HG03520 (cell line): ENCODE measurements at regions not wholly inside any gene's neighbourhood (a gene's known extent, or its start where the extent isn't known, plus 50 kb on each side); places are given as distances from the start of the nearest gene placed in this dataset.

Experiments used
- ATAC-seq: cut with Tn5 transposase; IDR thresholded peaks from one replicate; pipeline ENCODE4 v1.9.1; 2021; ENCODE audit warnings: mild to moderate bottlenecking, moderate library complexity; ENCODE audit not compliant: unreplicated experiment

GRCh38 chr6:23278180-23278532 is 708.8 kb downstream of the HDGFL1 start:
- ATAC-seq: no peak

DNA sequence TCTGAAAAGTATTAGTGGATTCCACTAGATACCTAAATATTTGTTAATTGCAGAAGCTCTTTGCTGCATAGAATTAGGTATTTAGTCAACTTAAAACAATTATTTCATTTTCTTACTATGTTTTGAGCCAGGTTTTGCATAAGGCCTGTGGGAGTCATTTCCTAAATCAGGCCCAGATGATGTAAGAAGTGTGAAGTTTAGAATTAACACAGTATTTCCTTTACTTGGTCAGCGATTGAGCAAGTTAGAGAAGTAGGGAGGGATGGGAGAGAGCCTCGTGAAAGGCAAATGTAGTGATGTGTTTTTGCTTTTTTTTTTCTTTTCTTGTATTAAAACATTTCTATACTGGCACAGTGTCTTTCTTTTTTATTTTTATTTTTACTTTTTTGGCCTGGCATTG is 711.1 kb downstream of the HDGFL1 start:
- no peak for ATAC-seq

GRCh38 chr6:23282252-23283021 is 713.1 kb downstream of the HDGFL1 start:
- ATAC-seq: no peak

GRCh38 chr6:23293653-23294052 is 724.3 kb downstream of the HDGFL1 start:
- no peak for ATAC-seq

- no peak for ATAC-seq
Observed at GRCh38 chr6:23301556-23301955, 732.2 kb downstream of the HDGFL1 start.

DNA sequence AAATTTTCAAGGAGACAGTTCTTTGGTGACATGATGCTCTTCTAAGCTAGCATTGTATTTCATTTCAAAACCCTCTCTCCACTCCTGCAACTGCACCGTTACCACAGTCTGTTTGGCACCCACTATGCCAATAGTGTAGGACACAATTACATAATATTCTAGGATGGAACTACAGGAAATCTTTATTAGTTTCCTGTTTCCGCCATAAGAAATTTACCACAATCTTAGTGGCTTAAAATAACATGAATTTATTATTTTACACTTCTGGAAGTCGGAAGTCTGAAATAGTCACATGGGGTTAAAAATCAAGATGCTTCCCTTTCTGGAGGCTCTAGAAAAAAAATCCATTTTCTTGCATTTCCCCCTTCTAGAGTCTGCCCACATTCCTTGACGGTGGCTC is 733.1 kb downstream of the HDGFL1 start:
- ATAC-seq: no peak

- no peak for ATAC-seq
Observed at GRCh38 chr6:23305325-23305943, 736.1 kb downstream of the HDGFL1 start.

- ATAC-seq: no peak
Observed at GRCh38 chr6:23306251-23306950, 737.0 kb downstream of the HDGFL1 start.

- ATAC-seq: no peak
Observed at GRCh38 chr6:23307516-23307915, 738.1 kb downstream of the HDGFL1 start.

- no peak for ATAC-seq
Observed at GRCh38 chr6:23308166-23308565, 738.8 kb downstream of the HDGFL1 start.

- ATAC-seq: no peak
Observed at GRCh38 chr6:23311211-23311610, 741.8 kb downstream of the HDGFL1 start.

DNA sequence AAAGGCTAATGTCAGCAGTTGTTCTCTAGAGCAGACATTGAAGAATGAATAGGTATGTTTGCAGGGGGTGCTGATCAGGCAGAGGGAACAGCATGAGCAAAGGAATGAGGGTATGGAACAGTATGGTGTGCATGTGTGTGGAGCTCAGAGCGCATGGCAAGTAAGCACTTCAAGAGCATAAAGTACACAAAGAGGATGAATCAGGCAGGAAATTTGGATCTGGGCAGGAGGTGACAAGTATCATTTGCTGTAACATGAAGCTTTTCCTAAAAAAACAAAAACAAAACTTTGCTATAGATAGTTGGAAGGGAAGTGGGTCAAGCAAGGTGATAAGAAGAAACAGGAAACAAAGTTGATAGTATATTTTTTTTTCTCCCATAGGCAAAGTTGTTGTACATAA is 746.8 kb downstream of the HDGFL1 start:
- no peak for ATAC-seq

- no peak for ATAC-seq
Observed at GRCh38 chr6:23316931-23317330, 747.6 kb downstream of the HDGFL1 start.

GRCh38 chr6:23319582-23319981 is 750.2 kb downstream of the HDGFL1 start:
- ATAC-seq: no peak

- ATAC-seq: no peak
Observed at GRCh38 chr6:23320471-23321015, 751.2 kb downstream of the HDGFL1 start.

- ATAC-seq: no peak
Observed at GRCh38 chr6:23323897-23324296, 754.5 kb downstream of the HDGFL1 start.

DNA sequence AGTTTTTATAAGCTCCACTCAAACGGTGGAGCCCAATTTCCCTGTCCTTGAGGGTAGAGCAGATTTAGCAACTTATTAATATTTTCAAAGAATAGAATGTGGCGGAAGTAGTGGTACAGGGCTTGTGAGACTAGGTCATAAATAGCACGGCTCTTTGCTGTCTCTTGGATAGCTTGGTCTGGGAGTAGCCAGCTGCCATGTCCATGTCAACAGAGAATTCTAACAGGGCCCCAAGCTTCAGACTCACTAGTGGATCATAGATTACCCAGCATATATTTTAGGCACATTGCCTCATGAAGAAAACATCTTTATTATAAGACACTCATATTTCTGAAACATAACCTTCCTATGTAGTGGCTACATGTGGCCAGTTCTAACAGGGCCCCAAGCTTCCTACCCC is 755.7 kb downstream of the HDGFL1 start:
- ATAC-seq: no peak

GRCh38 chr6:23327621-23328020 is 758.3 kb downstream of the HDGFL1 start:
- no peak for ATAC-seq

DNA sequence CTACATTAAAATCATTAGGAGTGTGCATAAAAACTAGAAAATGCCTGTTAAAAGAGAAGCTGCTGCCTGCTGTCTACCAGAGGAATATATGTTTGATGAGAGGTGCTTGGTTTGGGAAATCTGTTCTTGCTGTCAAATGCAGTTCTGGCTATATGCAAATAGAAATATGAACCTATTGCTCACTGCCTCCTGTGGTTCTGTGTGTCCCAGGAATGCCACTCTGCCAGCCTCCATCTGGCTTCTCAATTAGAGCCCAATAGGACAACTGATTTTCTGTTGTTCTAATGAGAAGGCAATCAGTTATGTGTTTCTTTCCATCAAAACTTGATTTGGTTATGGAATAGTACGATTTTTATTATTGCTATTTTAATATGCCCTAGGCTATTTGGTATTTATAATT is 759.7 kb downstream of the HDGFL1 start:
- ATAC-seq: no peak

- ATAC-seq: no peak
Observed at GRCh38 chr6:23330632-23331031, 761.3 kb downstream of the HDGFL1 start.

- no peak for ATAC-seq
Observed at GRCh38 chr6:23334360-23334759, 765.0 kb downstream of the HDGFL1 start.

GRCh38 chr6:23335894-23336293 is 766.5 kb downstream of the HDGFL1 start:
- ATAC-seq: no peak
